ENCODE measurements at regions not wholly inside any gene's neighbourhood (a gene's known extent, or its start where the extent isn't known, plus 50 kb on each side); places are given as distances from the start of the nearest gene placed in this dataset.
A peak's percentile ranks its signal among the peaks of the same experiment; 100 is the strongest.

DNA sequence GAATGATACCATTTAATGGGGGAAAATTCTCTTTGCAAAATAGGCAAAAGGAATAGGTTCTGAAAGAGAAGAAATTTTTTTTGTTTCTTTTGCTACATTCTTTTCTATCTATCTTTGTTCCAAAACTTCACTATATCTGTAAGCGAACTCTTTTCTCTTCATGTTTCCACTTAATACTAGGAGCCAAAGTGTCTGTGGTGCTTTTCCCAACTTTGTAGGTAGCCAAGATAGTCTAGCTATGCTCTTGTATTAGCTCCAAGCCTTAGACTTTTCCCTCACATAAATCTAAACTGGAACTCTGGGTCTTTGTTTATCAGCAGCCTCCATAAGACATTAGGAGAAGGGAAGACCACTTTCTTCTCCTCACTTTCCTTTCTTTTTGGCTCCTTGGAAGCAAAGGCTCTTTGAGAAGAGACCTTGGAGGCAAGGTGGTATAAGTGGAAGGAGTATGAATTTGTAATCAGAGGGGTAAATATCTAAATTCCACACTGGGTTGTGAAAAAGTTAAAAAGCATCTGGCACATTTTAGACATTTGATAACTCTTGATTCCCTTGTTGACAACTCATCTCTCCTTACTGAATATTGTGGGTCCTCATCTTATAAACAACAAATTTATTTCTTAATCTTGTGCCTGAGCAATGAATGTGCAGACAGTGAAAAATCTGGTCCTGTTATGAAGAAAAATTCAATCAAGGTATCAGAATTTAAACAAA is 130.0 kb downstream of the EHF start:
- TF ChIP-seq, protein P1, sequence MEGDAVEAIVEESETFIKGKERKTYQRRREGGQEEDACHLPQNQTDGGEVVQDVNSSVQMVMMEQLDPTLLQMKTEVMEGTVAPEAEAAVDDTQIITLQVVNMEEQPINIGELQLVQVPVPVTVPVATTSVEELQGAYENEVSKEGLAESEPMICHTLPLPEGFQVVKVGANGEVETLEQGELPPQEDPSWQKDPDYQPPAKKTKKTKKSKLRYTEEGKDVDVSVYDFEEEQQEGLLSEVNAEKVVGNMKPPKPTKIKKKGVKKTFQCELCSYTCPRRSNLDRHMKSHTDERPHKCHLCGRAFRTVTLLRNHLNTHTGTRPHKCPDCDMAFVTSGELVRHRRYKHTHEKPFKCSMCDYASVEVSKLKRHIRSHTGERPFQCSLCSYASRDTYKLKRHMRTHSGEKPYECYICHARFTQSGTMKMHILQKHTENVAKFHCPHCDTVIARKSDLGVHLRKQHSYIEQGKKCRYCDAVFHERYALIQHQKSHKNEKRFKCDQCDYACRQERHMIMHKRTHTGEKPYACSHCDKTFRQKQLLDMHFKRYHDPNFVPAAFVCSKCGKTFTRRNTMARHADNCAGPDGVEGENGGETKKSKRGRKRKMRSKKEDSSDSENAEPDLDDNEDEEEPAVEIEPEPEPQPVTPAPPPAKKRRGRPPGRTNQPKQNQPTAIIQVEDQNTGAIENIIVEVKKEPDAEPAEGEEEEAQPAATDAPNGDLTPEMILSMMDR (conservative IDR thresholded peaks at IDR 0.05): no peak
- peak overlapping the region; percentile 50; the same call in 1 of the 2 replicates for H3K27ac ChIP-seq

DNA sequence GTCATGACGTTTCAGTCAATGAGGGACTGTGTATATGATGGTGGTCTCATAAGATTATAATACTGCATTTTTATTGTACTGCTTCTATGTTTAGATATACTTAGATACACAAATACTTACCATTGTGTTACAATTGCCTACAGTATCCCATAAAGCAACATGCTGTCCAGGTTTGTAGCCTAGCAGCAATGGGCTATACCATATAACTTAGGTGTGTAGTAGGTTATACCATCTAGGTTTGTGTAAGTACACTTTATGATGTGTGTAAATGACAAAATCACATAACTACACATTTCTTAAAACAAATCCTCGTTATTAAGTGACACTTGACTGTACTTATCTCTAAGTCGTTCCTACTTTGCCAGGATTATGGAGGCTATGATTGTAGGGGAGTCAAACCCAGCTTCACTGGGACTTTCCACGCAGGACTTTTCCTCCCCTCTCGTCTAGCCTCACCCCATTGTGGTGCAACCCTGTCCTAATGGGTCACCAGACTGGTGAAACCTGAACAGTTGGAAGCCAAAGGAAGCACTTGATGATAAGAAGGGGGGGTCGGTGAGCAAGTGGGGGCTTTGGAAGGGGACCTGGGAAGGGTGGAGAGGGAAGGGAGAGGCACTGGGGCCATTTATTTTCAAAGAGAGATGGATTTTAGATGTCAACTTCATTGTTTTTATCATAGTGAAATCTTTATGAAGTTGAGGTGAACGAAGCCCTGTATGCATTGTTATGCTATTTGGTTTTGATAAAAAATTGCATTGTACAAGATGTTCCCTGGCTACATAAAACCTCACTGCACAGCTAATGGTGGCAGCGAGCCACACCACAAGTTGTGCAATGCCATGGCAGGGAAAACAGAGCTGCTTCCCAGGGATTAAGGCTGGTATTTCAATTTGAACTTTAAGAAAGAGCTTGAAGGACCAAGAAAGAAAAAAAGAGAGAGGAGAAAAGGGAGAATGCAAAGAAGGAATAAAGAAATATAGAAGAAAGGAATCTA is 129.1 kb downstream of the EHF start:
- TF ChIP-seq, protein P1 (conservative IDR thresholded peaks at IDR 0.05): no peak
- H3K27ac ChIP-seq: peak overlapping the region; percentile 50

DNA sequence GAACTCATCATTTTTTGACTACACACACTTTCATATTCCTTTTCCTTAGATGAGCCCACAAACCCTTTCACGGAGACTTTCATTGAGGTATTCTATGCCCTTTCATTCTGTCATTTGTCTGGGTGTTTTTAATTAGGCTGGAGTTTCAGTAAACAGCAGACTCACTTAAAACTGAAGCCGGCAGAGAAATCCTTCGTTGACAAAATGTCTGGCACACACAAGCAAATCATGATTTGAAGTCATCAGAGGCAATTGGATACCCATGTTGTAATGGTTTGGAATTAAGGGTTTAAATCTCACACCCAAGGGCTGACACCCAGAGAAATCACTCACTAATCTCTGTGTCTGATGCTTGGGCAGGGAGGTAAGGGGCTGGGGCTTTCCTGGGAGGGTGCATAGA is 127.1 kb downstream of the EHF start:
- TF ChIP-seq, protein P1 (conservative IDR thresholded peaks at IDR 0.05): no peak
- no peak overlapping the region for H3K27ac ChIP-seq

DNA sequence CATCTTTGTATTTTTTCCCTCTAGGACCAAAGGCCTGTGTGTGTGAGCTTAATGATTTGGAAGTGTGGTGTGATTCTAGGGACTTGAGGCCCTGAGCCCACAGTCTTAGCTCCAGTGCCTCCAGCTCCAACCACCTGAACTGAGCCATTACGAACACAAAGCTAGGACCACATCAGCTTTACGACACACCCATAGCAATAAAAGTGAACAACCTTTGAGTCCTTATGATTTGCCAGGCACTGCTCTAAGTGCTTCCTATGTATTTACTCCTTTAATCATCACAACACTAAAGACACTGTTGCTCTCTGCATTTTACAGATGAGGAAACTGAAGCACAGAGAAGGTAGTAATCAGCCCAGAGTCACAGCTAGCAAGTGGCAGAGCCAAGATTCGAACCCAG is 126.4 kb downstream of the EHF start:
- TF ChIP-seq, protein P1 (conservative IDR thresholded peaks at IDR 0.05): no peak
- no peak overlapping the region for H3K27ac ChIP-seq

DNA sequence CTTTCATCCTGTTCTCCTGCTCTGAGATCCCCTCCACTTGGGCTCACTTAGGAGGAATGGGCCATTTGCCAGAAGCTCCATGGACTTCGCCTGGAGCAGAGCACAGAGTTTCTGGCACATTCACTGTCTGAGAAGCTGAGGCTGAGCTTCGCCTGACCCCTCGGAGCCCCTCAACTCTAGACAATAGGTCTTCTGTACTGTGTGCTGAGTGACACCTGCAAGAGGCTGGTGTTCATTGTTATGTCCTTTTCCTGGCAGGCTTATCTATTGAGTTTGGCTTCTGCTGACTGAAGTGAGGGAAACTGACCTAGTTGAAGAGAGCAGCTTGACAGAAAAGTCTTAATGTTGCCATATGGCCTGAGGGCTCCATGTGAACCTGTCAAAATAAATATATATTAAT is 124.3 kb downstream of the EHF start:
- TF ChIP-seq, protein P1 (conservative IDR thresholded peaks at IDR 0.05): no peak
- no peak overlapping the region for H3K27ac ChIP-seq

DNA sequence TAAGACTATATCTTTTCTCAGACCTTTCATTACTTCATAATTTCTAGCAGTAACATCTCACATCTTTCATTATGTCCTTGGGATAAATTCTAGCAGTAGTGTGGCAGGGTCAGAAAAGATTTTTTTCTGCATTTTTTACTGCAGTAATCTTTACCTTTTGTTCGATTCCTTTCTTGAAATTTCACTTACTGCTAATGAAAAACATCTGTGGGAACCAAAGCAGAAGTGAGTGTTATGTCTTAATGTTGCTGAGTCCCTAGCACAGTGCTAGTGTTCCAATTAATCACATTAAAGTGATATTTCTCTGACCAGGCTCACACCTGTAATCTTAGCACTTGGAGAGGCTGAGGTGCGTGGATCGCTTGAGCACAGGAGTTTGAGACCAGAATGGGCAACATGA is 123.6 kb downstream of the EHF start:
- H3K27ac ChIP-seq: no peak overlapping the region
- TF ChIP-seq, protein P1 (conservative IDR thresholded peaks at IDR 0.05): no peak

DNA sequence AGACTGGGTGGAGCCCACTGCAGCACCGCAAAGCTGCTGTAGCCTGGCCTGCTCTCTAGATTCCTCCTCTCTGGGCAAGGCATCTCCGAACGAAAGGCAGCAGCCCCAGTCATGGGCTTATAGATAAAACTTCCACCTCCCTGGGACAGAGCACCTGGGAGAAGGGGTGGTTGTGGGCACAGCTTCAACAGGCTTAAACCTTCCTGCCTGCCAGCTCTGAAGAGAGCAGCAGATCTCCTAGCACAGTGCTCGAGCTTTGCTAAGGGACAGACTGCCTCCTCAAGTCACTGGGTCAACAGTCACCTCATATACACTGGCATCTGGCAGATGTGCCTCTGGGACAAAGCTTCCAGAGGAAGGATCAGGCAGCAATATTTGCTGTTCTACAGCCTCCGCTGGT is 117.3 kb downstream of the EHF start:
- H3K27ac ChIP-seq: no peak overlapping the region
- TF ChIP-seq, protein P1 (conservative IDR thresholded peaks at IDR 0.05): no peak

Data from VCaP (cell line).